LNCaP clone FGC (cell line): ENCODE measurements at regions not wholly inside any gene's neighbourhood (a gene's known extent, or its start where the extent isn't known, plus 50 kb on each side); places are given as distances from the start of the nearest gene placed in this dataset.

Experiments
- DNase-seq: peaks from one replicate; pipeline ENCODE4 v3.0.0-alpha.2; 2011; ENCODE audit warnings: low read depth
- H3K4me3 ChIP-seq: 2 replicates; pipeline ENCODE4 v1.5.1; 2011; ENCODE audit warnings: mild to moderate bottlenecking, low read depth, low read length, control low read depth
- CTCF ChIP-seq: IDR thresholded peaks from 2 replicates; pipeline ENCODE4 v1.5.1; 2012; ENCODE audit warnings: mild to moderate bottlenecking; ENCODE audit not compliant: control insufficient read depth, insufficient read depth; ENCODE audit errors: extremely low read depth

GRCh38 chr2:117339980-117340379, 474.5 kb upstream of the DDX18 start:
- no peak for DNase-seq
- TF ChIP-seq CTCF = no peak

GRCh38 chr2:117341690-117342089, 472.8 kb upstream of the DDX18 start:
- H3K4me3 ChIP-seq = no peak overlapping the region
- DNase-seq = no peak
- TF ChIP-seq CTCF = no peak

More at GRCh38 chr2:117339980-117340379, 474.5 kb upstream of the DDX18 start:
- no peak overlapping the region for H3K4me3 ChIP-seq

GRCh38 chr2:117342415-117342814, 472.1 kb upstream of the DDX18 start:
- no peak for DNase-seq

GRCh38 chr2:117349687-117350086, 464.8 kb upstream of the DDX18 start:
- H3K4me3 ChIP-seq = no peak overlapping the region
- no peak for DNase-seq
- TF ChIP-seq CTCF = 0 out of 2 replicates have a peak, but pooled peaks have one; percentile 17

More at GRCh38 chr2:117342415-117342814, 472.1 kb upstream of the DDX18 start:
- no peak overlapping the region for H3K4me3 ChIP-seq
- no peak for TF ChIP-seq CTCF

GRCh38 chr2:117351396-117351795, 463.1 kb upstream of the DDX18 start:
- no peak for TF ChIP-seq CTCF
- no peak overlapping the region for H3K4me3 ChIP-seq
- no peak for DNase-seq

GRCh38 chr2:117359266-117359914, 455.1 kb upstream of the DDX18 start:
- TF ChIP-seq CTCF = no peak
- no peak overlapping the region for H3K4me3 ChIP-seq
- DNase-seq = no peak

- no peak for TF ChIP-seq CTCF
- DNase-seq = no peak
- no peak overlapping the region for H3K4me3 ChIP-seq
Measured at GRCh38 chr2:117360586-117360985, 453.9 kb upstream of the DDX18 start.
